GM12878 (cell line): ENCODE measurements at regions not wholly inside any gene's neighbourhood (a gene's known extent, or its start where the extent isn't known, plus 50 kb on each side); places are given as distances from the start of the nearest gene placed in this dataset.

Experiments used
- ATAC-seq: fragments of 200-7000 bp; cut with Tn5 transposase; 3 replicates; pipeline ENCODE4 v1.9.1; 2020; ENCODE audit warnings: mild to moderate bottlenecking, moderate library complexity
- BruUV-seq: library from RNA; stranded (reverse); fragments of 400-500 nt; replicated peaks from 2 replicates; lab custom pipeline; 2021; lab: Mats Ljungman, UMichigan
- CTCF ChIA-PET: fragments of 300-600 bp; sonication (Branson Sonifier 250); formaldehyde crosslinking; extraction: SDS; loops from one replicate; lab custom pipeline; 2021; ENCODE audit warnings: inconsistent platforms; lab: Yijun Ruan, JAX
- POLR2A ChIA-PET: fragments of 350-600 bp; formaldehyde crosslinking; extraction: SDS; loops from one replicate; lab custom pipeline; 2021; ENCODE audit warnings: inconsistent platforms; lab: Charles Lee
- RAD21 ChIA-PET: fragments of 300-600 bp; sonication (Branson Sonifier 250); formaldehyde crosslinking; loops from one replicate; lab custom pipeline; 2023; ENCODE audit warnings: antibody characterized with exemption; ENCODE audit not compliant: unreplicated experiment; lab: Charles Lee
- SMC1A ChIA-PET: fragments of 300-600 bp; sonication (Branson Sonifier 250); formaldehyde crosslinking; loops from one replicate; lab custom pipeline; 2023; ENCODE audit not compliant: unreplicated experiment, uncharacterized antibody; lab: Charles Lee
- DNase-seq: peaks from one replicate; pipeline ENCODE4 v3.0.0-alpha.2; 2011; ENCODE audit warnings: low read depth, low spot score
- FAIRE-seq: peaks from 3 replicates; lab custom pipeline; 2011; peaks lifted over from hg19 to GRCh38; lab: Jason Lieb, UNC
- H2AFZ ChIP-seq: 2 replicates; pipeline ENCODE4 v1.6.0; 2011; ENCODE audit warnings: low read depth, low read length, control low read depth; ENCODE audit not compliant: control insufficient read depth
- H3K27ac ChIP-seq: 2 replicates; pipeline ENCODE4 v1.5.1; 2011; ENCODE audit warnings: control low read depth; ENCODE audit not compliant: control insufficient read depth, insufficient read depth
- H3K27me3 ChIP-seq, 2 experiments: replicated peaks in 1 of 2; 2 replicates each; pipeline versions ENCODE4 v1.6.0 to v1.6.1; 2011; ENCODE audit warnings: low read length in 1 of 2; ENCODE audit not compliant: control insufficient read depth in 2 of 2, insufficient read depth in 2 of 2
- H3K36me3 ChIP-seq, 2 experiments: 2 replicates each; pipeline ENCODE4 v1.5.1; 2011; ENCODE audit warnings: low read length in 1 of 2; ENCODE audit not compliant: control insufficient read depth in 2 of 2, insufficient read depth in 2 of 2
- H3K4me1 ChIP-seq: 2 replicates; pipeline ENCODE4 v1.6.1; 2011; ENCODE audit warnings: mild to moderate bottlenecking, low read length, moderate library complexity, mixed read lengths; ENCODE audit not compliant: control insufficient read depth, insufficient read depth
- H3K4me2 ChIP-seq: 2 replicates; pipeline ENCODE4 v1.6.0; 2011; ENCODE audit warnings: control low read depth; ENCODE audit not compliant: control insufficient read depth, insufficient read depth
- H3K4me3 ChIP-seq: fragments of 200-600 bp; sonication (generic); 2 replicates; pipeline ENCODE4 v1.5.1; 2016
- H3K79me2 ChIP-seq: 2 replicates; pipeline ENCODE4 v1.6.0; 2011; ENCODE audit warnings: low read length; ENCODE audit not compliant: control insufficient read depth, insufficient read depth
- H3K9ac ChIP-seq: 2 replicates; pipeline ENCODE4 v1.8.0; 2011; ENCODE audit warnings: low read length, control low read depth, mixed read lengths; ENCODE audit not compliant: control insufficient read depth, insufficient read depth
- H3K9me3 ChIP-seq: replicated peaks from 3 replicates; pipeline ENCODE4 v1.5.1; 2011; ENCODE audit warnings: mild to moderate bottlenecking, low read length; ENCODE audit not compliant: control insufficient read depth, insufficient read depth
- H4K20me1 ChIP-seq: 2 replicates; pipeline ENCODE4 v1.6.0; 2011; ENCODE audit not compliant: control insufficient read depth, insufficient read depth
- CEBPB ChIP-seq, 2 experiments: fragments of 150-350 bp in 1 of 2; IDR thresholded peaks; 2 replicates each; pipeline ENCODE4 v1.6.1; 2012 to 2014; ENCODE audit warnings: low read depth in 2 of 2, low read length in 2 of 2, borderline replicate concordance in 1 of 2, inconsistent platforms in 1 of 2
- E2F8 ChIP-seq: fragments of 450-650 bp; IDR thresholded peaks from 2 replicates; pipeline ENCODE4 v1.6.1; 2018; ENCODE audit warnings: mild to moderate bottlenecking, low read depth, moderate library complexity; ENCODE audit not compliant: partially characterized antibody
- EZH2 ChIP-seq: IDR thresholded peaks from 2 replicates; pipeline ENCODE4 v1.6.1; 2012; ENCODE audit warnings: low read depth, mild to moderate bottlenecking, control low read depth, inconsistent platforms, low read length, borderline replicate concordance; ENCODE audit not compliant: control insufficient read depth
- IKZF2 ChIP-seq, 2 experiments: fragments of 450-650 bp; IDR thresholded peaks; 2 replicates each; pipeline ENCODE4 v1.6.1; 2017; ENCODE audit warnings: mild to moderate bottlenecking in 2 of 2, moderate library complexity in 2 of 2
- MLLT1 ChIP-seq: fragments of 450-650 bp; IDR thresholded peaks from 2 replicates; pipeline ENCODE4 v1.6.1; 2016; ENCODE audit warnings: mild to moderate bottlenecking
- NBN ChIP-seq: fragments of 450-650 bp; IDR thresholded peaks from 2 replicates; pipeline ENCODE4 v1.6.1; 2016
- NFIC ChIP-seq: IDR thresholded peaks from 2 replicates; pipeline ENCODE4 v1.6.1; 2012; ENCODE audit warnings: low read depth, mild to moderate bottlenecking, inconsistent platforms, low read length, moderate library complexity
- NFYA ChIP-seq: IDR thresholded peaks from 2 replicates; pipeline ENCODE4 v1.6.1; 2011; ENCODE audit warnings: low read depth, mild to moderate bottlenecking, low read length, improper control_type of control experiment, borderline replicate concordance
- NR2C2 ChIP-seq: IDR thresholded peaks from 2 replicates; pipeline ENCODE4 v1.6.1; 2011; ENCODE audit warnings: borderline replicate concordance, low read depth; ENCODE audit not compliant: control insufficient read depth, insufficient read length
- PKNOX1 ChIP-seq: fragments of 450-650 bp; IDR thresholded peaks from 2 replicates; pipeline ENCODE4 v1.6.1; 2016; ENCODE audit warnings: mild to moderate bottlenecking
- RBBP5 ChIP-seq: fragments of 200-600 bp; sonication (generic); conservative IDR thresholded peaks from 2 replicates; pipeline ENCODE4 v1.6.1; 2016
- RCOR1 ChIP-seq: conservative IDR thresholded peaks from 2 replicates; pipeline ENCODE4 v1.6.1; 2012; ENCODE audit warnings: low read depth, low read length, improper control_type of control experiment
- RUNX3 ChIP-seq: IDR thresholded peaks from 2 replicates; pipeline ENCODE4 v1.6.1; 2012; ENCODE audit warnings: low read length, inconsistent platforms
- ZNF207 ChIP-seq: fragments of 450-650 bp; IDR thresholded peaks from 2 replicates; pipeline ENCODE4 v1.6.1; 2014; ENCODE audit warnings: antibody characterized with exemption, mild to moderate bottlenecking, borderline replicate concordance
- ZNF384 ChIP-seq: IDR thresholded peaks from 2 replicates; pipeline ENCODE4 v1.6.1; 2012; ENCODE audit warnings: low read depth, mild to moderate bottlenecking, low read length, improper control_type of control experiment, borderline replicate concordance
- WGBS: methylation state at CpG from one replicate; pipeline ENCODE4 v1.1.6; 2016; ENCODE audit warnings: low lambda C conversion rate; ENCODE audit not compliant: insufficient replicate concordance, insufficient coverage; ENCODE audit errors: missing lambda C conversion rate; 5-methylcytosine and 5-hydroxymethylcytosine counted together
- in situ Hi-C: fragments of 300-500 bp; cut with MboI; formaldehyde crosslinking; loops from 9 replicates; pipeline ENCODE4 v1.14.3; 2018; ENCODE audit warnings: mixed read lengths
- intact Hi-C: fragments of 100-400 bp; cut with micrococcal nuclease; formaldehyde crosslinking; loops from one replicate; pipeline ENCODE4 v1.14.2; 2022; ENCODE audit not compliant: unreplicated experiment
- TF ChIP-seq, protein P1 (sequence below): IDR thresholded peaks from 2 replicates; pipeline ENCODE4 v1.6.1; 2012; ENCODE audit warnings: low read length, inconsistent platforms
- TF ChIP-seq, protein P2 (sequence below): fragments of 450-650 bp; IDR thresholded peaks from 2 replicates; pipeline ENCODE4 v1.6.1; 2018; ENCODE audit warnings: borderline replicate concordance, mild to moderate bottlenecking; ENCODE audit not compliant: partially characterized antibody

DNA sequence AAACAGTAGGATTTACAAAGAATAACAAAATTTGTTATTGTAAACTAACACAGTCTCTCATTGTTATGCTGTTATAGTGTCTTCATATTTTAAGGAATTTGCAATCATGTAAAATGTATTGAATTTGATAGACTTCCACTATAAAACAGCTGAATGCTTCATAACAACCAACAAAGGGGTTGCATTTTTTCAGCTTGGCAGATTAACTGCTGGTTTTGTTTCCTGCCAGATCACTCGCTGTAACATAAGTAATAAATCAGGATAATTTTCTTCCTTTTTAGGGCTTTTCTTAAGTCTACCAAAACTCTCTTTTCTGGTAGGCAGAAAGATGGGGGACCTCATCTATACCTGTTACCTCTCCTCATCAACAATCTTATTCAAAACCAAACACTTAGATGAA is 169.8 kb downstream of the SAMD5 start:
- no peak overlapping the region for H3K4me3 ChIP-seq
- WGBS, result 0% methylated on average over 1 of the region's 1 CpG
- H3K27me3 ChIP-seq, result no peaks in the 10 kb centered on the region
- H3K9ac ChIP-seq, result no peak overlapping the region
- RAD21 ChIA-PET, result no interaction called here
- no peak overlapping the region for H2AFZ ChIP-seq
- CTCF ChIA-PET, result no interaction called here
- SMC1A ChIA-PET, result no interaction called here
- in situ Hi-C loops (no loop called here), intact Hi-C loops (no loop called here)
- no peaks in the 10 kb centered on the region for H3K4me1 ChIP-seq
- POLR2A ChIA-PET, result no interaction called here
- BruUV-seq, result no TSS peak
- no peak overlapping the region for H3K27ac ChIP-seq
- H3K36me3 ChIP-seq, result no peaks in the 10 kb centered on the region
- FAIRE-seq, result no peak
- no peaks in the 10 kb centered on the region for H4K20me1 ChIP-seq
- no peak for DNase-seq
- no peaks in the 10 kb centered on the region for H3K9me3 ChIP-seq
- no peak for ATAC-seq
- no peak overlapping the region for H3K4me2 ChIP-seq
- H3K79me2 ChIP-seq, result no peaks in the 10 kb centered on the region
- TF ChIP-seq RUNX3 (no peak), PKNOX1 (no peak), EZH2 (no peak), ZNF384 (no peak), CEBPB (IDR thresholded peaks at IDR 0.05; ENCODE audit: borderline replicate concordance in 1 of 2, low read depth in 2 of 2, low read length in 2 of 2) (no peak), IKZF2 (IDR thresholded peaks at IDR 0.05) (no peak), NR2C2 (no peak), E2F8 (no peak), RCOR1 (no peak), NFYA (no peak), MLLT1 (no peak), NBN (no peak), NFIC (no peak), ZNF207 (no peak), RBBP5 (no peak)
- TF ChIP-seq, protein P1, sequence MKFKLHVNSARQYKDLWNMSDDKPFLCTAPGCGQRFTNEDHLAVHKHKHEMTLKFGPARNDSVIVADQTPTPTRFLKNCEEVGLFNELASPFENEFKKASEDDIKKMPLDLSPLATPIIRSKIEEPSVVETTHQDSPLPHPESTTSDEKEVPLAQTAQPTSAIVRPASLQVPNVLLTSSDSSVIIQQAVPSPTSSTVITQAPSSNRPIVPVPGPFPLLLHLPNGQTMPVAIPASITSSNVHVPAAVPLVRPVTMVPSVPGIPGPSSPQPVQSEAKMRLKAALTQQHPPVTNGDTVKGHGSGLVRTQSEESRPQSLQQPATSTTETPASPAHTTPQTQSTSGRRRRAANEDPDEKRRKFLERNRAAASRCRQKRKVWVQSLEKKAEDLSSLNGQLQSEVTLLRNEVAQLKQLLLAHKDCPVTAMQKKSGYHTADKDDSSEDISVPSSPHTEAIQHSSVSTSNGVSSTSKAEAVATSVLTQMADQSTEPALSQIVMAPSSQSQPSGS, result no peak
- TF ChIP-seq, protein P2, sequence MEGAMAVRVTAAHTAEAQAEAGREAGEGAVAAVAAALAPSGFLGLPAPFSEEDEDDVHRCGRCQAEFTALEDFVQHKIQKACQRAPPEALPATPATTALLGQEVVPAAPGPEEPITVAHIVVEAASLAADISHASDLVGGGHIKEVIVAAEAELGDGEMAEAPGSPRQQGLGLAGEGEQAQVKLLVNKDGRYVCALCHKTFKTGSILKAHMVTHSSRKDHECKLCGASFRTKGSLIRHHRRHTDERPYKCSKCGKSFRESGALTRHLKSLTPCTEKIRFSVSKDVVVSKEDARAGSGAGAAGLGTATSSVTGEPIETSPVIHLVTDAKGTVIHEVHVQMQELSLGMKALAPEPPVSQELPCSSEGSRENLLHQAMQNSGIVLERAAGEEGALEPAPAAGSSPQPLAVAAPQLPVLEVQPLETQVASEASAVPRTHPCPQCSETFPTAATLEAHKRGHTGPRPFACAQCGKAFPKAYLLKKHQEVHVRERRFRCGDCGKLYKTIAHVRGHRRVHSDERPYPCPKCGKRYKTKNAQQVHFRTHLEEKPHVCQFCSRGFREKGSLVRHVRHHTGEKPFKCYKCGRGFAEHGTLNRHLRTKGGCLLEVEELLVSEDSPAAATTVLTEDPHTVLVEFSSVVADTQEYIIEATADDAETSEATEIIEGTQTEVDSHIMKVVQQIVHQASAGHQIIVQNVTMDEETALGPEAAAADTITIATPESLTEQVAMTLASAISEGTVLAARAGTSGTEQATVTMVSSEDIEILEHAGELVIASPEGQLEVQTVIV, result no peak
